Activated naive CD8-positive, alpha-beta T cell treated with anti-CD3 and anti-CD28 coated beads, Interleukin-2, amount 50 U/mL, for 24 hours (primary cell): ENCODE measurements at regions not wholly inside any gene's neighbourhood (a gene's known extent, or its start where the extent isn't known, plus 50 kb on each side); places are given as distances from the start of the nearest gene placed in this dataset.

Experiments used
- ATAC-seq: fragments of 150-1000 bp; cut with Tn5 transposase; one replicate; pipeline ENCODE4 v1.10.0; 2021
- DNase-seq: peaks from one replicate; pipeline ENCODE4 v3.0.0; 2021
- H3K27ac Mint-ChIP-seq: one replicate; pipeline ENCODE4 v1.8.0; 2021; ENCODE audit warnings: mild to moderate bottlenecking, mixed read lengths
- H3K27me3 Mint-ChIP-seq: one replicate; pipeline ENCODE4 v1.8.0; 2021; ENCODE audit warnings: mixed read lengths
- H3K36me3 Mint-ChIP-seq: one replicate; pipeline ENCODE4 v1.8.0; 2021; ENCODE audit warnings: low read depth, mixed read lengths
- H3K4me1 Mint-ChIP-seq: one replicate; pipeline ENCODE4 v1.8.0; 2021; ENCODE audit warnings: mixed read lengths
- H3K4me3 Mint-ChIP-seq: one replicate; pipeline ENCODE4 v1.8.0; 2021; ENCODE audit warnings: mild to moderate bottlenecking, moderate library complexity, mixed read lengths
- H3K9me3 Mint-ChIP-seq: one replicate; pipeline ENCODE4 v1.8.0; 2021; ENCODE audit warnings: mixed read lengths

DNA sequence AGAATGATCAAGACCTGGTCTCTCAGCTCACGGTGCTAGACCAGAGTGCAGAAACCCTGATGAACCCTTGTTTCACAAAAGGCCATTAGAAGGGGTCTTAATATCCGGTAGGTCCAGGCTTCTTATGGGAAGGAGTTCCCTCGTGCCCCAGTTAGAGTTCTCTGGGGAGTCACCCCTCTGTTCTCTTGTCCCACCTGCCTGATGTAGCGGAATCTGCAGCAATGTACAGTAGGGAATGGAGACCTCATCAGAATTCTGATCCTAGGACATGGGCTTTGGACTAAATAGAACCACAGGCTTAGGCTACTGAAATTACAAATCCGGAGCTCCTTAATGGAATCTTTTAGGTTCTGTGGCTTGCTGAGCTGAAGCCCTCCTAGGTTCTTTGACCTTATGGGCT is 243.6 kb upstream of the IRX2 start:
- Mint-ChIP-seq H3K4me1 (no peaks in the 10 kb centered on the region), H3K27ac (no peak overlapping the region), H3K9me3 (peaks cover 9% of the 10 kb centered on the region), H3K27me3 (no peaks in the 10 kb centered on the region), H3K36me3 (no peaks in the 10 kb centered on the region), H3K4me3 (no peak overlapping the region)
- ATAC-seq (no peak), DNase-seq (no peak)

DNA sequence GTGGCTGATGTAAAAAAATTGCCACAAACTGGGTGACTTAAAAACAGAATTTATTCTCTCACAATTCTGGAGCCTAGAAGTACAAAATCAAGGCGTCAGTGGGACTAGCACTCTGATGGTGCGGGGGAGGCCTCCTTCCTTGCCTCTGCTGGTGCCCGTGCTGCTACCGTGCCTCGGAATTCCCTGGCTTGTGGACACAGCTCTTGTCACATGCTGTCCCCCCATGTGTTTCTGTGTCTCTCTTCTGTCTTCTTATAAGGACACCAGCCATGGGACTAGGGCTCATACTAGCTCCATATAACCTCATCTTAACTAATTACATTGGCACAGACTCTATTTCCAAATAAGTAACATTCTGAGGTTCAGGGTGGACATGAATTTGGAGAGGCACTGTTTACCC is 242.3 kb upstream of the IRX2 start:
- Mint-ChIP-seq H3K27ac (no peak overlapping the region), H3K36me3 (no peaks in the 10 kb centered on the region), H3K4me1 (no peaks in the 10 kb centered on the region), H3K4me3 (no peak overlapping the region), H3K27me3 (no peaks in the 10 kb centered on the region), H3K9me3 (peaks cover 9% of the 10 kb centered on the region)
- no peak for DNase-seq
- no peak for ATAC-seq

DNA sequence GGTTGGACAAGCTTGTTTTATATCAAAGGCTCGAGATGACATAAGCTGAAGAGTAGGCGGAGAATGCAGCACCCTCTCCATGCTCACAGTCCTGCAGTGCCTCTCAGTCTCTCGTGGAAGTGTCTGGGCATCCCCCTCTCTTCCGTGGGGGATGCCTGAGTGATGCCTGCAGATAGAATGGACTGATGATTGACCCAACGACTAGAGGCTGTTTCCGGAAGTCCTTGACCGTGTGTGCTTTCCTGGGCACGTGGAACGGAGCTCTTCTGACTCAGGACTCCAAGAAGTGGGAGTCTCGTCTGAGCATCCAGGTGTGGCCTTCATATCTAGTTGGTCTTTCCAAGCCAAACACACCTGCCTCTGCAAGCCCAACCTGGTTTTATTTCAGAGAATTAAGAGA is 241.8 kb upstream of the IRX2 start:
- Mint-ChIP-seq H3K4me3 (no peak overlapping the region), H3K27me3 (no peaks in the 10 kb centered on the region), H3K36me3 (no peaks in the 10 kb centered on the region), H3K27ac (no peak overlapping the region), H3K4me1 (no peaks in the 10 kb centered on the region), H3K9me3 (peaks cover 4% of the 10 kb centered on the region)
- ATAC-seq = no peak
- no peak for DNase-seq

DNA sequence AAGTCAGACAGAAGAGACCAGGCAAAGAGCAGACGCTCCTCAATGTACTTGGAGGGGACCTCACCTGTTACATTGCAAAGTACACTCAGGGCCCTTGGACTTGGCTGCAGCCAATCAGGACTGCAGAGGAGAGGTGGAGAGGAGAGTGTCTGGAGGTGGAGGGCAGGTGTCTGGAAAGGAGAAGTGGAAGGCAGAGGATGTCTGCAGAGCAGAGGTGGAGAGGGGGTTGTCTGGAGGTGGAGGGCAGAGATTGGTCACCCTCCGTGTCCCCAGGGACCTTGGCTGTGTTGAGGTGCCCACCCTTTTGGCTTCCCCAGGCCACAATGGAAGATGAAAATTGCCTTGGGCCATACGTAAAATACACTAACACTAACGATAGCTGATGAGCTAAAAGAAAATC is 241.3 kb upstream of the IRX2 start:
- Mint-ChIP-seq H3K9me3 (peaks cover 4% of the 10 kb centered on the region), H3K27me3 (no peaks in the 10 kb centered on the region), H3K4me3 (no peak overlapping the region), H3K4me1 (no peaks in the 10 kb centered on the region), H3K36me3 (no peaks in the 10 kb centered on the region), H3K27ac (no peak overlapping the region)
- DNase-seq (no peak), ATAC-seq (no peak)

DNA sequence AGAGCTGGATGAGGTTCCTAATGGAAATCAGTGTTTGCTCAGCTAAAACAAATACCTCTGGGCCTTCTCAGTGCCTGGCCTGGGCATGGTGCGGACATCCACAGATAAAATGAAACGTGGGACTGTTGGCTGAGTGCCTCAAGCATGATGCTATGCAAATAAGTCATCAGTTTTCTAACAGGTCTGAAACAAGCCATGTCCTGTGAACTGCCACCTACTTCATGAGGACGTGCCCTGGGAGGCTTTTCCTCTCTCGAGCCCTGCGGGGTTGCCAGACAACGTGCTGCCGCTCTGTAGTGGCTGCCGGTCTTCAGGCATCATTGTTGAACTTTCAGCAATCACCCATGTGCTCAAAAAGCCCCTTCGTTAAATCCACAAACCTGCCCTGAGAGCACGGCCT is 240.4 kb upstream of the IRX2 start:
- no peak overlapping the region for H3K4me3 Mint-ChIP-seq
- DNase-seq (no peak), ATAC-seq (no peak)
- no peak overlapping the region for H3K27ac Mint-ChIP-seq
- H3K4me1 Mint-ChIP-seq = no peaks in the 10 kb centered on the region
- H3K36me3 Mint-ChIP-seq = no peaks in the 10 kb centered on the region
- peaks cover 5% of the 10 kb centered on the region for H3K9me3 Mint-ChIP-seq
- no peaks in the 10 kb centered on the region for H3K27me3 Mint-ChIP-seq

DNA sequence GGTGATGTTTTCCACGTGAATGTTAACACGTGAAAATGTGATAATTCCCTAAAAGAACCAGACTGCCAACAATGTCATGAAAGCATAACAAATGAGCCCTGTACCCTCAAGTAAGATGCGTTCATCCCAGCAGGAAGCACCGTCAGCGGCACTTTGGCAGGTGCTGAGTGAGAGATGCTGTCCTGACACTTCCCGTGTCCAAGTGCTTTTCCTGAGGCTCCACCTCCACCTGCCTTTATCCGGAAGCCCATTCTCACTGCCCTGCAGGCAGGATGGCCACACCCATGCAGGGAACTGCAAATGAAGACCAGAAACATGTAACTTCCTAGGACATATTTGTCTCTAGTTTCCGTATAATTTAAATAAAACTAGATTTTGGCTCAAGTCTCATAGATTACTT is 238.0 kb upstream of the IRX2 start:
- H3K4me3 Mint-ChIP-seq = no peak overlapping the region
- ATAC-seq = no peak
- H3K27ac Mint-ChIP-seq = no peak overlapping the region
- H3K27me3 Mint-ChIP-seq = no peaks in the 10 kb centered on the region
- H3K4me1 Mint-ChIP-seq = no peaks in the 10 kb centered on the region
- peaks cover 9% of the 10 kb centered on the region for H3K9me3 Mint-ChIP-seq
- no peak for DNase-seq
- no peaks in the 10 kb centered on the region for H3K36me3 Mint-ChIP-seq

DNA sequence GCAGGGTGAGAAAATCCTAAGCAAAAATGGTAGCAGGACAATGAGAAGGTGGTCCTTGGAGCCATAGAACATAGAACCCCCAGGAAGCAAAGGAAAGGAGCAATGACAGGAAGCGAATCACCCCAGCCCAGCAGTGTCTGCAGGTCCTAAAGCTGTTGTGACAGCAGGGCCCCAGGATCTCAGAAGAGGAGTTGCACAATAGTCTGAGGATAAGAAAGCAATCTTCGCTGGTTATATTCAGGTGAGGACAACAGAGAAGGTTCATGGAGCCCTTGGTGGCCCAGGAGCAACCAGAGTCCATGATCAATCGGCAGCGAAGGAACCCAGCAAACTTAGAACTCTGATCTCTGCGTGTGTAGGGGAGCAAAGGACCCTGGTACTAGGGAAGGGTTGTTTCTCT is 234.8 kb upstream of the IRX2 start:
- Mint-ChIP-seq H3K27ac (no peak overlapping the region), H3K27me3 (no peaks in the 10 kb centered on the region), H3K4me3 (no peak overlapping the region), H3K4me1 (no peaks in the 10 kb centered on the region), H3K9me3 (peaks cover 8% of the 10 kb centered on the region), H3K36me3 (no peaks in the 10 kb centered on the region)
- DNase-seq (no peak), ATAC-seq (no peak)

DNA sequence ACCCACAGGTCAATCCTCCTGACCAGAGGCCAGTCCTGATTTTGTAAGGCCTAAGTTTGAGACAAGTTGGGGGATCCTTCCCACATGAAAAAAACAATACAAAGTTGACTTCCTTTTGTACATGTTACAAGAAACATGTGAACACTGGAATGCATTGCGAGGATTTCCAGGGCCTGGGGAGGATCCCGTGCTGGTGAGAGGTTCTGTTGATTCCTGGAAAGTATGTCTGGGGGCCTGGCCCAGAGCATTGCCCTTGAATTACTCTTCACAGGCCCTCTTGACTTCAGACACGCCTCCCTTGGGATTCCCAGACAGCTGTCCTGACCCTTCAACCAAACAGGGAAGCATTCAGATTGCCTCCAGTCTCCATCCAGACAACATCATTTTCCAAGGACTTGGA is 234.2 kb upstream of the IRX2 start:
- H3K27ac Mint-ChIP-seq = no peak overlapping the region
- H3K36me3 Mint-ChIP-seq = no peaks in the 10 kb centered on the region
- ATAC-seq (no peak), DNase-seq (no peak)
- no peaks in the 10 kb centered on the region for H3K27me3 Mint-ChIP-seq
- H3K4me3 Mint-ChIP-seq = no peak overlapping the region
- no peaks in the 10 kb centered on the region for H3K4me1 Mint-ChIP-seq
- H3K9me3 Mint-ChIP-seq = peaks cover 8% of the 10 kb centered on the region

DNA sequence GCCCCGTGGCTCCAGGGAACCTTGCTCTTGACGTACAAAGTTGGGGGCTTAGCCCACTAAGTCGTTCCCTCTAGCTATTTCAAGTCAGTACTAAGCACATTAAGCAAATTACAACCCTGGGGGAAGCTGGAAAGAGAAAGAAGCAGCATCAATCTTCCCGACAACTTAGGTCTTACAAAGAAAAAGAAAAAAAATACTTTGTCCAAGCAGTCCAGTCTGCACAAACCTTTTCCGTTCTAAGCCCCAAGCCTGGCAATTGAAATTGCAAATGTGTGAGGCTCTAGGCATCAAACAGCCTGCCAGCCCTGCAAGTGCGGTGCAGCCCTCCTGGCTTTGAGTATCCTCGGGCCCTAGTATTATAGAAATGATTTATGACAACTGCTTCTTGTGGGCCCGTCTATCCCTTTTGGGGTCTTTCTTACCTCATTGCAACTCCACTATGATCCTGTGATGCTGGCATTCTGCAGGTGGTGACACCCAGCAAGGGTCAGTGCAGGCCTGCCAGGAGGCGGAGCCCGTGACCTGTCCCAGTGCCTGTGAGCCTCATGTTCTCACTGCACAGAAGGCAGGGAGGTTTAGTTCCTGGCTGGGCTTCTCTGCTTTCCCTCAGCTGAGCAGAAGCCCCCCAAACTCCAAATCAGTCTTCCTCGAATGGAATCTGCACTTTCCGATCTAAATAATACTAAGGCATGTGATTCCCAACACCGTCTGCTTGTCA is 232.3 kb upstream of the IRX2 start:
- DNase-seq (no peak), ATAC-seq (no peak)
- H3K27me3 Mint-ChIP-seq = no peaks in the 10 kb centered on the region
- no peaks in the 10 kb centered on the region for H3K36me3 Mint-ChIP-seq
- peaks cover 8% of the 10 kb centered on the region for H3K9me3 Mint-ChIP-seq
- no peak overlapping the region for H3K27ac Mint-ChIP-seq
- H3K4me1 Mint-ChIP-seq = no peaks in the 10 kb centered on the region
- H3K4me3 Mint-ChIP-seq = no peak overlapping the region

DNA sequence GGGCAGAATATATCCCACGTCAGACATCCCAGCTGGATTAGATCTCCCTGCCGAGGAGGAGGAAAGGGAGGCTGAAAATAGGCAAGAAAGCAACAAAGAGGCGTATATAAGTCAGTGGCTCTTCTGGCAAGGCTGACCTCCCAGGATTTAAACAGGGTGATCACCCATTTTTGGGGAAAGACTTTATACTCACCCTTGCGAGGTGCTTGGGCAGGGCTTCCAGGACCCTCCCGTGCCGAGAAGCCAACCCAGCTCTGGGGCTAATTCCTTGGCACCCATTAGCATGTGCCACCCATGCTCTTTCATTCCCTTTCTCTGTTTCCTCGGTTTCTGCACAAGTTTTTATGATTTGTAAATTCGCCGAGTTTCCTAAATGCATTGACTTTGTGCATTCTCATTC is 230.2 kb upstream of the IRX2 start:
- Mint-ChIP-seq H3K27me3 (no peaks in the 10 kb centered on the region), H3K4me3 (no peak overlapping the region), H3K4me1 (no peaks in the 10 kb centered on the region), H3K36me3 (no peaks in the 10 kb centered on the region), H3K9me3 (peaks cover 12% of the 10 kb centered on the region), H3K27ac (no peak overlapping the region)
- ATAC-seq (no peak), DNase-seq (no peak)

DNA sequence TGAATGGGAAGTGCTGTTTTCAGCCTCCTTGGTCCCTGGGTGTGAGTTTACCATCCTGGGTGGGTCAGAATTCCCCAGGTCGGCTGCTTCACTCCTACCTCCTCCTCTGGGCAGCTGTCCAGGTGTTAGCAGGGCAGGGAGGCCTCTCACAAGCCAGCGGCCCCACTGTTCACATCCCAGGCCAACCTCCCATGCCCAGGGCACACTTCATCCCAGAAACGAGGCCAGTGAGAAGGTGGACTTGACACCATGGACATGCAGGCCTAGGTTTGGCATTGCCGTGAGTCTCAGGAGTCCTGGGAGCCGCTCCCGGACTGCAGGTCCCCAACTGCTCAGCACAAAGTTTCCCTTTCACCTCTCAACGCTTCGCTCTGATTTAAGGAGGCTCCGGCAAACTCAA is 229.6 kb upstream of the IRX2 start:
- Mint-ChIP-seq H3K4me1 (no peaks in the 10 kb centered on the region), H3K36me3 (no peaks in the 10 kb centered on the region), H3K4me3 (no peak overlapping the region), H3K9me3 (peaks cover 17% of the 10 kb centered on the region), H3K27me3 (no peaks in the 10 kb centered on the region), H3K27ac (no peak overlapping the region)
- ATAC-seq = no peak
- no peak for DNase-seq

DNA sequence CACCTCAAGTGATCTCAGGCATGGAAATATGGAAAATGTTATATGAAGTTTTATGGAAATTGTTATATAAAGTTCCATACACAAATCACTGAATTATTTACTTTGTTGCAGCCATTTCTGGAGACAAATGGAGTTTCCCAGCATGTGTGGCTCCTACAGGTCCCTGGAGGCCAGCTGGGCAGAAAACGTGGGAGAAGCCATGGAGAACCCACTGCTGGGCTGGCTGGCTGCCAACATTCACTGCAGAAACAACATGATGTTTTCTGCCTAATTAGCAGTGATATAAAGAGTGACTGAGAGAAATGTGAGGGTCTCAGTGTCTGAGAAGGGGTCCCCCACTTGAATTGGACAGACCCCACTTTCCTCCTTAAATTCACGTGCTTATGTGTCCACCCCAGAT is 208.8 kb upstream of the IRX2 start:
- Mint-ChIP-seq H3K27me3 (no peaks in the 10 kb centered on the region), H3K36me3 (no peaks in the 10 kb centered on the region), H3K4me1 (no peaks in the 10 kb centered on the region), H3K27ac (no peak overlapping the region), H3K4me3 (no peak overlapping the region), H3K9me3 (peaks cover 32% of the 10 kb centered on the region)
- no peak for ATAC-seq
- no peak for DNase-seq

DNA sequence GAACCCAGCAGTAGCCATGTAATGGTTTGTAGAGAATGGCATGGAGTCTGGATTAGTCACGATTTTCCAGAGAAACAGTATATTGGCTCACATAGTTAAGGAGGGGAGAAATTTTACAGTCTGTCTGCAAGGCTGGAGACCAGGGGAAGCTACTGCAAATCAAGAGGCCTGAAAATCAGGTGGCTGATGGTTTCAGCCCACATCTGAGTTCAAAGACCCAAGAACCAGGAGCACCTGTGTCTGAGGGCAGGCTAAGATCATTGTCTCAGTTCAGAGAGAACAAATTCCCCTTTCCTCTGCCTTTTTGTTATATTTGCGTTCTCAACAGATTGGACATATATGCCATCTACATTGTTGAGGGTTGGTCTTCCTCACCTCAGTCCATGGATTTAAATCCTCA is 207.5 kb upstream of the IRX2 start:
- Mint-ChIP-seq H3K9me3 (peaks cover 28% of the 10 kb centered on the region), H3K4me1 (no peaks in the 10 kb centered on the region), H3K36me3 (no peaks in the 10 kb centered on the region), H3K27ac (no peak overlapping the region), H3K4me3 (no peak overlapping the region), H3K27me3 (no peaks in the 10 kb centered on the region)
- no peak for DNase-seq
- ATAC-seq = no peak

DNA sequence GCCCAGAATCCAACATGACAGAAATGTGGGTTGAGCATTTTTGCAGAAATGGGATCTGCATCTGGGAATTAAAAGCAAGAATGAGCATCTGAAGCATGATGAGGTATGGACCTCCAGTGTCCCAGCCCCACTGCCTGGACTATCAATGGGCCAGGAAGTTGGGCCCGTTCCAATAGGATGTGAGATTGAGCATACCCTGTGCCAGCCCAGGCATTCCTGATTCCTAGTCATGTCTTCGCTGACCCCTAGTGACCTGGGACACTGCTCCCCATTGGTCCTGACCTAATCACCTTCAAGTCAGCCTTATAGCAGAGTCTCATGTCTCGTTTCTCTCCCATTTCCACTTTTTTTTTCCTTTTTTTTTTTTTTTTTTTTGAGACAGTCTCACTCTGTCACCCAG is 197.4 kb upstream of the IRX2 start:
- no peaks in the 10 kb centered on the region for H3K27me3 Mint-ChIP-seq
- H3K4me1 Mint-ChIP-seq = no peaks in the 10 kb centered on the region
- peaks cover 16% of the 10 kb centered on the region for H3K9me3 Mint-ChIP-seq
- no peaks in the 10 kb centered on the region for H3K36me3 Mint-ChIP-seq
- ATAC-seq (no peak), DNase-seq (no peak)
- no peak overlapping the region for H3K4me3 Mint-ChIP-seq
- H3K27ac Mint-ChIP-seq = no peak overlapping the region

DNA sequence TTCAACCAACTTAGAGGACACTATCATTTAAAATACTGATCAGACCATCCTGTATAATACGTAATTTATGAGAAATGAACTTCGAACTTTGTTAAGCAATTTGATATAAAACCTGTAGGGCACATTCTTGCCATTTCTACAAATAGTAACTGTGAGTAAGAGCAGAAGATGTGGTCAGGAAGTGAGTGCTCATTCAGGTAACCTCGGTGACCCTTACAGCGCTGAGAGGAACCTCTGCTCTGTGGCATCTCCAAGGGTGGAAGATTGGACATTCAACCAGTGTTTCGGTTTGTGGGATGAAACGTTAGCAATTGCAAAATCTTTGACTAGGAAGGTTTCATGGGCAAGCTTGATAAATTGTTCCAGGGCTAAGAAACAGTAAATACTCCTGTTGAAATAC is 194.8 kb upstream of the IRX2 start:
- DNase-seq = no peak
- Mint-ChIP-seq H3K4me1 (no peaks in the 10 kb centered on the region), H3K36me3 (no peaks in the 10 kb centered on the region), H3K27ac (no peak overlapping the region), H3K27me3 (no peaks in the 10 kb centered on the region), H3K9me3 (peaks cover 31% of the 10 kb centered on the region), H3K4me3 (no peak overlapping the region)
- ATAC-seq = no peak

DNA sequence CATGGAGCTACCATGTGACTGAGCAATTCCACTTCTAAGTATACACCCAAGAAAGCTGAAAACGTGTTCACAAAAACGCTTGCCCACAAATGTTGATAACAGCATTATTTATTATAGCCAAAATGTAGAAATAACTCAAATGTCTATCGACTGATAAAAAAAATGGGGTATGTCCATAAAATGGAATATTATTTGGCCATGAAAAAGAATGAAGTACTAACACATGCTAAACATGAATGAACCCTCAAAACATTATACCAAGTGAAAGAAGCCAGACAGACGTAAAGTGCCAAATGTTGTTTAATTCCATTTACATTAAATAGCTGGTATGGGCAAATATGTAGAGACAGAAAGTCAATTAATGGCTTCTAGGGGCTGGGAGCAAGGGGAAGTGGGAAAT is 184.9 kb upstream of the IRX2 start:
- no peak overlapping the region for H3K4me3 Mint-ChIP-seq

More for the DNA sequence above, 184.9 kb upstream of the IRX2 start:
- ATAC-seq (no peak), DNase-seq (no peak)
- peaks cover 22% of the 10 kb centered on the region for H3K9me3 Mint-ChIP-seq
- H3K36me3 Mint-ChIP-seq = no peaks in the 10 kb centered on the region
- no peak overlapping the region for H3K27ac Mint-ChIP-seq
- no peaks in the 10 kb centered on the region for H3K27me3 Mint-ChIP-seq
- H3K4me1 Mint-ChIP-seq = no peaks in the 10 kb centered on the region
